OCI-LY7 (cell line): ENCODE measurements at regions not wholly inside any gene's neighbourhood (a gene's known extent, or its start where the extent isn't known, plus 50 kb on each side); places are given as distances from the start of the nearest gene placed in this dataset.

Source experiments
- BruUV-seq: library from RNA; stranded (reverse); fragments of 400-500 nt; replicated peaks from 2 replicates; lab custom pipeline; 2021; lab: Mats Ljungman, UMichigan
- CTCF ChIA-PET: fragments of 300-600 bp; sonication (Branson Sonifier 250); formaldehyde crosslinking; loops from one replicate; lab custom pipeline; 2022; ENCODE audit warnings: antibody characterized with exemption; ENCODE audit not compliant: unreplicated experiment; lab: Charles Lee
- POLR2A ChIA-PET: fragments of 300-600 bp; sonication (Branson Sonifier 250); formaldehyde crosslinking; loops from one replicate; lab custom pipeline; 2022; ENCODE audit warnings: antibody characterized with exemption; lab: Charles Lee
- DNase-seq: peaks from one replicate; pipeline ENCODE4 v3.0.0-alpha.2; 2015; ENCODE audit warnings: low spot score
- H2AFZ ChIP-seq: fragments of 200-600 bp; sonication (generic), shearing (Covaris generic); 2 replicates; pipeline ENCODE4 v1.6.1; 2014; ENCODE audit warnings: mild to moderate bottlenecking, antibody characterized with exemption, low read length, moderate library complexity
- H3K27ac ChIP-seq: fragments of 200-600 bp; sonication (generic); 2 replicates; pipeline ENCODE4 v1.5.1; 2014; ENCODE audit warnings: mixed run types, low read depth, mild to moderate bottlenecking, moderate library complexity, low read length, inconsistent platforms; ENCODE audit not compliant: poor library complexity, severe bottlenecking
- H3K36me3 ChIP-seq: fragments of 200-600 bp; sonication (generic); 2 replicates; pipeline ENCODE4 v1.6.1; 2014; ENCODE audit warnings: mild to moderate bottlenecking, antibody characterized with exemption, low read length, moderate library complexity, mixed read lengths; ENCODE audit not compliant: insufficient read depth
- H3K4me1 ChIP-seq: fragments of 200-600 bp; sonication (generic); 2 replicates; pipeline ENCODE4 v1.5.1; 2014; ENCODE audit warnings: mild to moderate bottlenecking, low read length; ENCODE audit not compliant: insufficient read depth, poor library complexity, severe bottlenecking
- H3K4me2 ChIP-seq: fragments of 200-600 bp; sonication (generic); 2 replicates; pipeline ENCODE4 v1.6.1; 2014; ENCODE audit warnings: mild to moderate bottlenecking, low read length
- H3K4me3 ChIP-seq: fragments of 200-600 bp; sonication (generic); 2 replicates; pipeline ENCODE4 v1.5.1; 2014; ENCODE audit warnings: mild to moderate bottlenecking, low read depth, low read length; ENCODE audit not compliant: poor library complexity, severe bottlenecking
- H3K79me2 ChIP-seq: fragments of 200-600 bp; sonication (generic); 2 replicates; pipeline ENCODE4 v1.6.1; 2016; ENCODE audit warnings: low read depth, mild to moderate bottlenecking, low read length, moderate library complexity, mixed read lengths; ENCODE audit not compliant: insufficient read depth
- H3K9me2 ChIP-seq: fragments of 200-600 bp; sonication (generic); 2 replicates; pipeline ENCODE4 v1.6.1; 2016; ENCODE audit warnings: mild to moderate bottlenecking, low read length, mixed read lengths; ENCODE audit not compliant: insufficient read depth
- H3K9me3 ChIP-seq: fragments of 200-600 bp; sonication (generic); 2 replicates; pipeline ENCODE4 v1.6.1; 2014; ENCODE audit warnings: mild to moderate bottlenecking, mixed run types, low read length, mixed read lengths
- H4K20me1 ChIP-seq: fragments of 200-600 bp; sonication (generic); 2 replicates; pipeline ENCODE4 v1.6.1; 2014; ENCODE audit warnings: mild to moderate bottlenecking, antibody characterized with exemption, low read length, moderate library complexity, mixed read lengths; ENCODE audit not compliant: insufficient read depth
- EZH2phosphoT487 ChIP-seq: fragments of 200-600 bp; sonication (generic); IDR thresholded peaks from 2 replicates; pipeline ENCODE4 v1.6.1; 2018; ENCODE audit warnings: low read depth, borderline replicate concordance, mild to moderate bottlenecking, mixed run types, antibody characterized with exemption, low read length, moderate library complexity, mixed read lengths
- intact Hi-C: fragments of 100-400 bp; cut with micrococcal nuclease; formaldehyde crosslinking; loops from one replicate; pipeline ENCODE4 v1.10.0; 2022; ENCODE audit not compliant: unreplicated experiment
- TF ChIP-seq, protein P1 (sequence below): fragments of 200-600 bp; sonication (generic); conservative IDR thresholded peaks from 2 replicates; pipeline ENCODE4 v1.5.1; 2014; ENCODE audit warnings: mild to moderate bottlenecking, antibody characterized with exemption, low read length, moderate library complexity, mixed read lengths

DNA sequence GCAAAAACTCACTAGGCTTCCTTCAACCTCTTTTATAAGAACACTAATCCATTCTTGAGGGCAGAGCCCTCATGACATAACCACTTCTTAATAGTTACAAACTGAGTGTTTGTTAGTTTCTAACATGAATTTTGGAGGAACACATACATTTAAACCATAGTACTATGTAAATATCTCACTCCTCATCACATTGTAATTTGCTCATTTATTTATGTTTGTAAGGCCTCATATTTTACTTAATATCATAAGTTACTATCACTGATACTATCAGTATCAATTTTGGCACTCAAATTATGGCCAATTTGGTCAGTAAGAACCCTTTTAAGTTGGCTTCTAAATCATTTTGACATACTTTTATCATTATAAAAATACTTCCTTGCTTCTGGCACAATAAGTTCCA is 603.1 kb downstream of the ZEB2 start:
- Histone ChIP-seq H2AFZ (no peak overlapping the region), H3K27ac (no peak overlapping the region), H4K20me1 (no peaks in the 10 kb centered on the region), H3K4me1 (no peaks in the 10 kb centered on the region), H3K4me2 (no peak overlapping the region), H3K4me3 (no peak overlapping the region), H3K9me2 (no peaks in the 10 kb centered on the region), H3K36me3 (no peaks in the 10 kb centered on the region), H3K79me2 (no peaks in the 10 kb centered on the region), H3K9me3 (no peaks in the 10 kb centered on the region)
- ChIA-PET CTCF (no interaction called here), POLR2A (no interaction called here)
- BruUV-seq: no TSS peak
- no peak for TF ChIP-seq EZH2phosphoT487
- intact Hi-C loops: no loop called here
- DNase-seq: no peak

DNA sequence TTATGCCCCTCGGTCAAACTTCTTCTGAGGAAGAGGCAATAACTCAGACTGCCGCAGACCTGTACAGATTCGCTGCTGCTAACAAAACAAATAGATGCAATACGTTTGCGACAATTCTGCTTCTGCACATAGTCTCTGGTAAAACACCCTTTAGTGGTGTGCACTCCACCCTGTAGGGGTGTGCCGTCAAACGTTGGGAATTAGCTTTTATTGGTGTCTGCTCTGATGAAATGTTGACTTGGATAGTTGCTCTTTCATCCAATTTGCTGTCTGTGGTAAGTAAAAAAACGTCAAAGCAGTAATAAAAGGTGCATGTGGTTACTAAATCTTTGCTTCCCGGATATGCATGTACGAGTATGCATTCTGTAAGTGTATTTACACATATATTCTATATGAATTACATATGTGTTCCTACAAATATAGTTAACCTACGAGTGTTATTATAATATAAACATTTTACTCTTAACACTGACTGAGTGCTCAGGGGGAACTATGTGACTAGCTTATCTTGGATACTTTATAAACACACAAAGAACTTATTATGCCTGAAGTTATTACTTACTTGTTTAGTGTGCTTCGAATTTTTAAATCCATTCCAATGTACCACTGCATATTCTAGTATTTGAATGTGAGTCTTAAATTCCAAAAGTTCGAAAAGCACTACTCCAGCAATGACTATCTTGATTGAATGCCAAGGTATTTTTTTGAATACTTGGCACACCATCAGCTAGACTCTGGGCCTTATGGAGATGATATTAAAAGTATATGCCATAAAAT is 610.2 kb downstream of the ZEB2 start:
- POLR2A ChIA-PET: interaction anchor here (1.1 kb wide), 1 partner anchor 51 kb away, joined by 3 read pairs; no protein-coding TSS in a partner anchor
- H3K4me2 ChIP-seq: no peak overlapping the region
- H3K27ac ChIP-seq: no peak overlapping the region
- no peaks in the 10 kb centered on the region for H3K9me3 ChIP-seq
- H3K4me3 ChIP-seq: no peak overlapping the region
- H3K4me1 ChIP-seq: no peaks in the 10 kb centered on the region
- no peak for DNase-seq
- H4K20me1 ChIP-seq: no peaks in the 10 kb centered on the region
- H3K79me2 ChIP-seq: no peaks in the 10 kb centered on the region
- H3K36me3 ChIP-seq: no peaks in the 10 kb centered on the region
- no TSS peak for BruUV-seq
- no peak overlapping the region for H2AFZ ChIP-seq
- intact Hi-C loops: no loop called here
- CTCF ChIA-PET: no interaction called here
- no peaks in the 10 kb centered on the region for H3K9me2 ChIP-seq
- TF ChIP-seq, protein P1, sequence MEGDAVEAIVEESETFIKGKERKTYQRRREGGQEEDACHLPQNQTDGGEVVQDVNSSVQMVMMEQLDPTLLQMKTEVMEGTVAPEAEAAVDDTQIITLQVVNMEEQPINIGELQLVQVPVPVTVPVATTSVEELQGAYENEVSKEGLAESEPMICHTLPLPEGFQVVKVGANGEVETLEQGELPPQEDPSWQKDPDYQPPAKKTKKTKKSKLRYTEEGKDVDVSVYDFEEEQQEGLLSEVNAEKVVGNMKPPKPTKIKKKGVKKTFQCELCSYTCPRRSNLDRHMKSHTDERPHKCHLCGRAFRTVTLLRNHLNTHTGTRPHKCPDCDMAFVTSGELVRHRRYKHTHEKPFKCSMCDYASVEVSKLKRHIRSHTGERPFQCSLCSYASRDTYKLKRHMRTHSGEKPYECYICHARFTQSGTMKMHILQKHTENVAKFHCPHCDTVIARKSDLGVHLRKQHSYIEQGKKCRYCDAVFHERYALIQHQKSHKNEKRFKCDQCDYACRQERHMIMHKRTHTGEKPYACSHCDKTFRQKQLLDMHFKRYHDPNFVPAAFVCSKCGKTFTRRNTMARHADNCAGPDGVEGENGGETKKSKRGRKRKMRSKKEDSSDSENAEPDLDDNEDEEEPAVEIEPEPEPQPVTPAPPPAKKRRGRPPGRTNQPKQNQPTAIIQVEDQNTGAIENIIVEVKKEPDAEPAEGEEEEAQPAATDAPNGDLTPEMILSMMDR: no peak
- TF ChIP-seq EZH2phosphoT487: no peak

- Histone ChIP-seq H3K4me2 (no peak overlapping the region), H3K27ac (no peak overlapping the region), H3K36me3 (no peaks in the 10 kb centered on the region), H3K9me2 (no peaks in the 10 kb centered on the region), H4K20me1 (no peaks in the 10 kb centered on the region), H3K9me3 (no peaks in the 10 kb centered on the region), H3K4me1 (no peaks in the 10 kb centered on the region), H3K79me2 (no peaks in the 10 kb centered on the region), H3K4me3 (no peak overlapping the region), H2AFZ (no peak overlapping the region)
- BruUV-seq: no TSS peak
- CTCF ChIA-PET: no interaction called here
- intact Hi-C loops: no loop called here
- TF ChIP-seq, protein P1: no peak
- TF ChIP-seq EZH2phosphoT487: no peak
- POLR2A ChIA-PET: interaction anchor here (0.7 kb wide), 1 partner anchor 151 kb away, joined by 6 read pairs; no protein-coding TSS in a partner anchor
- DNase-seq: no peak
These were observed 611.1 kb downstream of the ZEB2 start for GRCh38 chr2:143908843-143909242.
